NOMO-1 treated with DMSO at 0.1 percent for 48 hours (cell line): ENCODE measurements at regions not wholly inside any gene's neighbourhood (a gene's known extent, or its start where the extent isn't known, plus 50 kb on each side); places are given as distances from the start of the nearest gene placed in this dataset.

Source experiments
- DNase-seq: peaks from one replicate; lab custom pipeline; 2025; ENCODE audit not compliant: unreplicated experiment; lab: John Stamatoyannopoulos, UW

DNA sequence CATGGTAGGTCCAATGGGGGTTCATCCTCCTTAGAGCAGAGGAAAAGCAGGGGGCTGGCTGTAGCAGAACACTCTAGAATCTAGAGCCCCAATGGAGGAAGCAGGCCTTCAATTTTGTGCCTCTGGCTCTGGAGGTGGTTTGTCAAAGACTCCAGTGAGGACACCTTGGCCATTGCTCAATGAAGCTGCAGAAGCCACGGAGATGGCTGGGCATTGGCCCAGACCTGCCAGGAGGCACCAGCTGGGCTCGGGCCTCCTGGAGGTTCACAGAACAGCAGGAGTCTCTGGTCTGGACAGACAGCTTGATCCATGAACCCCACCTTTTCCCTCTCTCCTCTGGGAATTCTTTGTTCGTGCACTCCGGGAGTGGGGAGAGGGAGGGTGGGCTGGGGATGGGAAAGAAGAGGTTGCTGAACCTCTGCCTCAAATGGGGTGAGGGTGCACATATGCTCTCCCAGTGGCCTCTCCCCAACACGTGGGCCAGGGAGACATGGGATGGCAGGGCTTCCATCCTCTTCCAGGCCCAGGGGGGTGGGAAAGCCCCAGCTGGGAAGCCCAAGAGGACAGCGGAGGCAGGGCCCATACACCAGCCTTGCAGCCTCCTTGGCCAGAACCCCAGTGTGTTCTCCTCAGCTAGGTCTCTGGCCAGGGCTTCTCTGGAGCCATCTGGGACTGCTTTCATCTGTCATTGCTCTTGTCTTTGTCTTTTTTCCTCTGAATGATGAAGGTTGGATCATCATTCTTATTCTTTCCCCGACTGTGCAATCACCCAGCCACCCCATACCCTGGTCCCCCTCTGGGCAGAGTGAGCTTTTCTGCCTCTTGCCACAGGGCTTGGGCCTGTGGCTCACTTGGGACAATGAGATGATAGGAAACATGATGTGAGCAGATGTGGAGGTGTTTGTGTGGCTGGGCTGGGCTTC lies 1019.4 kb downstream of the BRD1 start:
- DNase-seq: no peak

DNA sequence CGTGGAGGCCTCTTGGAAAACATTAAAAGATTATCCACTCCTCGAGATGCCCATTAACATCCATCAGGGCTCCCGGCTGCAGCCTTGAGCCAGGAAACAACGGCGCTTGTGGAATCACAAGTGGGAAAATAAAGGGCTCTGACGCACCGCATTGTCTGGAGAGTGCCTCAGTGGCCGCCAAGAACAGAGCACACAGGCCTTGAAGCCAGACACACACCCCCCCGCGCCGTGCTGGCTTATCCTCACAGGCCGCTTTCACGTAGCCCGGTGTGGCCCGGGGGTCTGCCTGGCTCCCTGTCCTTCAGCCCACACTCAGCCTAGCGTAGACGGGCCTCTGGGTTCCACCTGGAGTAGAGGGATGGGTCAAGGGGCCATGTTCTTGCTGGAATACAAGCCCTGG lies 1020.5 kb downstream of the BRD1 start:
- no peak for DNase-seq

DNA sequence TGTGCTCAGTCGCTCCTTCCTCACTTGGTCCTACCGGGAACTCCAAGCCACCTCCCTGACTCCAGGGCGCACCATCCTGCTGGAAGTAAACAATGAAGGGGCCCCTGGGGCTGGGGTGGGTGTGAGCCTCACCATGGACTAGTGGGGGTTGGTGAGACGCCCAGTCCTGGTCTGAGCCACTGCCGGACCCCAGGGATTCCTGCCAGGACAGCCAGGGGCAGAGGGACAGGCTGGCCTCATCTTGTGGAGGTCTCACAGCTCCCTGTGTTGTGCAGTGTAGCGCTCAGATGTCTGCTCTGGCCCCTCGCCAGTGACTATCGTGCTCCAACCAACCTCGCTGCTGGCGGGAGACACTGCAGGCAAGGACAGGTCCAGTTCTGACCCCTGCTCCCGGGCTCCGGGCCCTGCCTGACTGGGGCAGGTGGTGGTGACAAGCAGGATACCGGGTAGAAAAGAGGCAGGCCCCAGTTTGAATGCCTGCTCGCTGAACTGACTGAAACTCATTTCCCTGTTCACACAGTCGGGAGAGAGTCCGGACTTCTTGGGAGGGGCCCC lies 1021.4 kb downstream of the BRD1 start:
- DNase-seq: no peak

DNA sequence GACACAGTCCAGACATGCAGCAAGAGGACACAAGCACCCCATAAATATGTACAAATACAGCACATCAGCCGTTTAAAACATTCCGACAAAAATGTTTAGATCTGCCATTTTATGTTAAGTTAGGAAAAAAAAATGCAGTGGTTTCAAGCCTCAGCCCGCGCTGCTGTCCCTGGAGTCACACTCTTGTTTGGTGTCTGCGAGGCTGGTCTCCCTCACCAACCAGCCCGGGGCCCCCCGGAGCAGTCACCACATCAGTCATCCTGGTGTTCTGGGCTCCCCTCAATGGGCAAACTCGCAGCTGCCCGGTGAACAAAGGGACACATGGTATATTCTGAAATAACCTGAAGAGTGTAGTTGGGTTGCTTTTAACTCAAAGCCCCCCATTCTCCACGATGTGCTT lies 1022.2 kb downstream of the BRD1 start:
- no peak for DNase-seq

DNA sequence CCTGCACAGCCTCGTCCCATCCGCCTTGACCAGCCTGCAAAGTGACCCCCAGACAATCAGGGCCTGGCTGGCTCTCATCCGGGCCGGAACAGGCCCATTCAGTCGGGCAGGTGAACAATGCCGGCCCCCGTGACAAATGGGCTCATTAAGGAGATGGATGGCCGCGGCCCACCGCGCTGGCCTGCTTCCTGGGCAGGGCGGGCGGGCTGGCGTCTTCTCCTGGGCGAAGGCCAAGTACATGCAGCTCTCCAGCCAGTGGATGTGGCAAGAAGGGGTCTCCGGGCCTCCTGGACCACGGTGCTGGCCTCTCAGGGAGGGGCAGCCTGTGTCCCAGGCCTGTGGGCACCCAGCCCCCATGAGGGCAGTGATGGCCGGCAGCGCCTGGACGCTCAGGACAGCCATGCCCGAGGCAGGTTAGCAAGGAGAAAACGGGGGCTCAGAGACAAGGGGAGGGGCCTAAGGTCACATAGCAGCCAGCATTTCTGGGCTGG lies 1022.8 kb downstream of the BRD1 start:
- no peak for DNase-seq

DNA sequence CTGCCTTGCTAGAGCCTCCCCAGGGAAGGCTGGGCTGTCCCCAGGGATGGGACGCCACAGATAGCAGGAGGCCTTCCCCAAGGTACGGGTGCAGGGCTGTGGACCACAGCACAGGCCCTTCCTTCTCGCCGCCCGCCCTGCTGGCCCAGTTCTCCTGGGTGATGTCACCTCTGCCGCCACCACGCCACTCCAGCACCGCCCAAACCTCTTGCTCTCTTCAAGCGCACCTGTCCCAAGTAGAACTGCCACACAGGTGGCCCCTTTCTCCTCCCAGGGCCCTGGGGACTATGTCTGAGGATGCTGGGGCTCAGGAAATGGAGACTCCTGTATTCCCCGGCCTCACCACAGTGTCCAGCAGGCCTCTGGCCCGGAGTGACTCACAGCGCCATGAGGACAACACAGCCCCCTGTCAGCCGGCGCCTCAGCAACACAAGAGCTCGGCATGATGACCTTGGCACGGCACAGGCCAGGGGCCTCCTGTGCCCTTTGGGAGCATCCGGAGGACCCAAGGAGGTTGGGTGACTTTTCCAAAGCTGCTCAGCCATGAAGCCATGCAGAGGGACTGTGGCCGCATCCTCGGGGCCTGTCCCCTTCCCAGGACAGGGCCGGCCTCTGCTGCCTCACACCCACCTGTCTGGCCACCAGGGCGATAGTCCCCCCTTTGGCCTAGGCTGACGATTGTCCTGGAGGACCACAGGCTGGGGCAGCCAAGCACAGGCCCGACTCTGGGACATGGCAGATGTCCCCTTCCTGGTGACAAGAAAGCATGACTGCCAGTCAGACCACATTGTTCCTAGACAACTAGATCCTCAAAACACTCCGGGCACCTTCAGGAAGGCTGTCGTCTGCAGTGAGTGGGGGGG lies 1023.5 kb downstream of the BRD1 start:
- no peak for DNase-seq

DNA sequence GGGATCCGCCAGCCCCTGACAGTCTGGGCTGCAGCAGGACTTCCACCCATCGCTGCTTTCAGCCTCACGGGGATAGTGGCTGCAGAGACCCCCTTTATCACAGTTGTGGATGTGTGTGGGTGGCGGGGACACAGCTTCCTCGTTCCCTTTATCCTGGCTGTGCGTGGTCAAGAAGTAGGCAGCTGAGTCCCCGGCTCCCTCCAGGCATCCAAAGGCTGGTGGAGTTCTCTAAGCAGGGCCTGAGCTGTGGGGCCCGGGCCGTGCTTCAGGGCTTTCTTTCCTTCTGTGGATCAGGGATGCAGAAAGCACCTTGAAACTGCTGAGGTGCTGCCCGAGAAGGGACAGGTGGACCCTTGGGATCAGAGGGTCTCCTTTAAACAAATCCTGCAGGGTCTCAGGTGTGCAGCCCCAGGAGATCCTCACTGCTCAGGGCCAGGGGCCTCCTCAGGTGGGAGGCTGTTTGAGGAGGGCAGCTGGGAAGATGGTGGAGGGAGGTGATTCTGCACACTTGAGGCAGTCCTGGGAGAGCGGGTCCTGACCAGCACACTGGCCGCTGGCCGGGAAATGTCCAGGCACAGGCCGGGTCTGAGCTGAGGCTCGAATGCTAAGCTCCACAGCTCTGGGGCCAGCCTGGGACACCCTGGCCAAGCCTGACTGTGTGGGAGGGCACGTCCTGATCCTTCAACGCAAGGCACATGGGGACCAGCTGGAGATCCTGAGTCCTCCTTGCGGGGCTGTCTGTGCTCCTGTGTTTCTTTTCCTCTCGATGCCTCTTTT lies 1024.3 kb downstream of the BRD1 start:
- no peak for DNase-seq

DNA sequence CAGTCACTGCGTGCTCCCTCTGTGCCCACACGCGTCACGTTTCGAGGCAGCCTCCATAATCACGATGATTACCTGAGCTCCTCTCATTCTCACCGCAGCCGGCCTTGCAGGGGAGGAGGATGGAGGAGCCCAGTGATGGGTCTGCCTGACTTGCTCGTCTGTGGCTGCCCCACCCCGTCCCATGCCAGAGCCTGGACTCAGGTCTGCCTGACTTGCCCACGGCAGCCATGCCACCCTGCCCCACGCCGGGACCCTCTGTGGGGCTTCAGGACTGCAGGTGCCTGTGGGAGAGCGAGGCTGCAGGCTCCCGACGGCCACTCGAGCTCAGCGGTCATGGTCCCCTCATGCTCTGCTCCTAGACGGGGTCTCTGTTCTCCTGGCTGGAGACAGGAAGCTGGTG lies 1025.1 kb downstream of the BRD1 start:
- no peak for DNase-seq

DNA sequence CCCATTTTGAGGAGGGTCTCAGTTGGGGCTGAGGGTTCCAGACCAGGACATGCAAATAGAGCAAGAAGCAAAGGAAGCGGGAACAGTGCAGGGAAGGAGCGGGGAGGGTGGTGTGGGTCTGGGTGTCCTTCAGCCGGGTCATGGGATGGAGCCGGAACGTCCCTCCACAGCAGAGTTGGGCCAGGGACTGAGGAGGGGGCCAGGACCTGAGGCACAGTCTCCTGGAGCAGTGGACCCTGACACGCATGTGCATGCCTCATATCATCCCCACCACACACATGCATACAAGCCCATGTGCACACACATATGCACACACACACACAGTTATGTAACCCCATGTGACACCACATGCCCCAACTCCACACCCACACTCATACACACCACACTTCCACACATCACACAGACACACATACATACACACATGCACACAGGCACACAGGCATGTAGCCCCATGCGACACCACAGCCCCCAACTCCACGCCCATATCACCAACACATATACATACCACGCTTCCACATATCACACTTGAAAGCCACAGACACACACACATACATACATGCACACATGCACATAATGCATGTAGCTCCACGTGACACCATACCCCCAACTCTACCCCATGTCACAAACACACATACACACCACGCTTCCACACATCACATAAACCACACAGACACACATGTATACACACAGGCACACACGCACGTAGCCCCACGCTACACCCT lies 1026.6 kb downstream of the BRD1 start:
- no peak for DNase-seq

DNA sequence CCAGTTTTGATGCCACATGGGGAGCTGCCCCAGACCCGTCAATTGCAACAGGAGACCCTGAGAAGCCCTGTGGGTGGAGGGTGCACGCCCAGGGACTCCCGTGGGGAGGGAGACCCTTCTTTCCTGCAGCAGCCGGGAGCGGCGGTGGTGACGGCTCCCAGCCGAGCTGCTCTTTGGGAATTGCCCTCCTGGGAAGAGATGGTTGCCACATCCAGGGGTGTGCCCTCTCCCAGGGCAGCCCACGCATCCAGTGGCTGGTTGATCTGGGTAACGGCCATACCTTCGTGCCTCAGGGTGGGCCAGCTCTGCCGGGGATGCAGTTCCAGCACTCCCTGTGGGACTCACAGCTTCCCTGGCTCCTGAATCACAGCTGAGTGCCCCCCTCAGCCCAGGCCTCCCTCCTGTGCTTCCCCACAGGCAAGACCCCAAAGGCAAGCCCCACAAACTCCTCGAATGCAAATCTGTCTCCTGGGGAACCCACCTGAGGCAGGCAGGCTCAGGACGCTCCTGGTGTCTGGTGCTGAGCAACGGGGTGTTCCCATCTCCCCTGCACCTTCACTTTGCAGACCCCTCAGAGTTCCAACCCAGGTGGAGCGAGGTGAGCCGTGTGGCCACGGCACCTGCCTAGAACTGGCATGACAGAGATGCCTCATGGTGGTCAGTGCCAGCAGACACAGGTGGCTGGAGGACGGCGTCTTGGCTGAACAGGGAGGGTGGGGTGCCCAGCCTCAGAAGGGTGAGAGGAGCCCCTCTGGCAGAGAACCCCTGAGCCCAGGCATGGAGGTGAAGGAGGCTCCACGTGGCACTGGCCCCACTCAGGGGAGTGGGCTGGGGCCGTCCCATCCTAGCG lies 1027.4 kb downstream of the BRD1 start:
- DNase-seq: no peak

DNA sequence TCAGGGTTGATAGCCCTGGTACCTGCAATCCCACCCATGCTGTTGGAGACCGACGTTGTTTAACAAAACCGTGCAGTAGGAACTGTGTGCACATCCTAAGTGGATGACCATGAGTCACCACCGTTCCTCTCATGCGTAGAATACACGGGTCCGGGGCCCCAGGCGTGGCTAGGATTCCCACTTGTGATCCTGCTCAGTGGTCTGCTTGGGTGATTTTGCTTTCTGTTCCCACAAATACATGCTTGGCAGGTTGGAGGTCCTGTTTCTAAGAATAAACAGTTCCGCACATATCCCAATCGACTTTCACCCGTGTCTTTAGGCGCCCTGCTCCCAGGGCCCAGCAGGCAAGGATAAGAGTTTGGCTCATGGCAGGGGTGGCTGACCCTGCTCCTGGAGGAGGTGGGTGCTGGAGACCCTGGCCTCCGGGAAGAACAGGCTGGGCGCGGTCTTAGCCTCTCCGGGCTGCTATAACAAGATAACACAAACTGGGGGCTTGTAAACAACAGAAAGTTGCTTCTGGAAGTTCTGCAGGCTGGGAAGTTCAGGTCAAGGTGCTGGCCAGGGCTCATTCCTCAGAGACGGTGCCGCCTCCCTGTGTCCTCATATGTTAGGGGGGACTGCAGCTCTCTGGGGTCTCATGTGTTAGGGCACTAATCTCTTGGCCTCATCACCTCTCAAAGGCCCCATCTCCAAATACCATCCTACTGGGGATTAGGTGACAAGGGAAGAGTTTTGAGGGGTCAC lies 1028.3 kb downstream of the BRD1 start:
- DNase-seq: no peak

DNA sequence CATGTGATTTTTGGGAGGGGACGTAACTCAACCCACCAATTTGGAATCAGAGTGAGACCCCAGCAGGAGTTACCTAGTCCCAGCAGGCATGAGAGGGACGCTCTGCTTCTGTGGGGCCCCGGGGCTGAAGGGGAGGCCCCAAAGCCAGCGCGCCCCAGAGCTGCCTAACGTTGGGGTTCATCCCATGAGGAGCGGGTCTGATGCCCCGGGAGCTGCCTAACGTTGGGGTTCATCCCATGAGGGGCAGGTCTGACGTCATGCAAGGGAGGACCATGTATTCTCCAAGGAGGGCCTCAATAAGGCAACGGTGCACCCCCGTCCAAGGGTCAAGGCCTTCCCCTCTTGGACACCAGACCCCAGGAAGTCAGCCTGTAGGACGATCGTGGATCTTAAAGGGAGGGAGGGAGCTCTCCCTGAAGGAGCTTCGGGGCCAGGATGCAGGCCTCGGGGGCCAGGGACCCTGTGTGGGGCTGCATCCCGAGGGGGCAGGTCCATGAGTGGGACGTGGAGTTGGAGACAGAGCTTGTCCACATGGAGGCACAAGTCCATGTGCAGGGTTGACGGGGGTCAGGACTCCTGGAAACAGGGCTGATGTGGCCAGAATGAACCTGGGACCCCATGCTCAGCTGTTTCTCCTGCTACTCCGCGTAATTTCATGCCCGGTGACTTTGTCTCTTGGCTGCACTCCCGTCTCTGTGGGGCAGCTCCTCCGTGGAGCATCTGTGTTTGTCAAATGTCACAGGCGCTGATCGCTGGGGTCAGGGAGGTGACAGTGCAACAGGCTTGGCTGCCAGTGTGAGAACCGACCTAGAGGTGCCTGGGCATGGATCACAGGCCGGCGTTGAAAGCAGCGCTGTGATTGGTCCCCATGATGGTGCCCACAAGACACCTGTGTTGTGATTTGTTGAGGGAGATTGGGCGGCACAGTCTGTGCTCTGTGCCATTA lies 1029.1 kb downstream of the BRD1 start:
- DNase-seq: no peak

DNA sequence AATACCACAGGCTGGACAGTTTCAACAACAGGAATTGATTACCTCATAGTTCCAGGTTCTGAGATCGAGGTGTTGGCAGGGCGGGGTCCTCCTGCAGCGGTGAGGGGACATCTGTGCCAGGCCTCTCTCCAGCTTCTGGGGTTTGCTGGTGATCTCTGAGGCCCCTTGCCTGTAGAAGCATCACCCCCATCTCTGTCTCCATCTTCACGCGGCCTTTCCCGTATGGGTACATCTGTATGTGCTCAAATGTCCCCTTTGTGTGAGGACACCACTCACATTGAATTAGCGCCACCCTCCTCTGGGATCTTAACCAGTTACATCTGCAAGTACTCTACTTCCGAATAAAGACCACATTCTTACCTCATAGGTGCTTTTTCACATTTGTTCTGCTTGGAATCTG lies 1029.9 kb downstream of the BRD1 start:
- DNase-seq: no peak

DNA sequence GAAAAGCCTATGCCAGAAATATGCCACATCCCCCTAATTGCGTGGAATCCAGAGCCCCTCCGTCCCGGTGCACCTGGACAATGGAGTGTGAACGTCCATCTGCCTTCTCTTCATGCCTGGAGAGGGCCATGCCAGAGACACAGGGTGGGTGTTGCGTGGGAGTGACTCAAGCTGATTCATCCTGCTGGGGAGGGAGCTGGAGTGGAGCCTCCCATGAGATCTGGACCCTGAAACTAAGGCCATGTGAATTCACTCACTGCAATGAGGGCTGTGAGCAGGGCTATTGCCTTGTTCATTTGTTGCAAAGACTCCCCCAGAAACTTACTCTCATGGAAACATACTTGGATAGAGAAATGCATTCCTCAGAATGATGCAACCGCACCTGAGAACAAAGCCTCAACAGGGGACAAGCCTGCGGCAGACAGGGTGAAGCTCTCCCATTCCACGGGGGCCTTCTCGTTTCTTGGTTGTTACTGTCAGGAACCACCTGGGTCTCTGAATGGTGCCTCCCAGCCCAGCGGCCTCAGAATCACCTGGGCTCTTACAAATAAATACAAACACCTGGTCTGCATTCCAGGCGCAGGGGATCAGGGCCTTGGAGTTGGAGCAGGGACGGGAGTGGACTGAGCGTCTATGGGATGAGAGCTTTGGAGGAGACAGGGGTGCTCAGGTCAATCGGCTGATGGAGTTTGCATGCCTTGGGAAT lies 1031.2 kb downstream of the BRD1 start:
- DNase-seq: no peak

DNA sequence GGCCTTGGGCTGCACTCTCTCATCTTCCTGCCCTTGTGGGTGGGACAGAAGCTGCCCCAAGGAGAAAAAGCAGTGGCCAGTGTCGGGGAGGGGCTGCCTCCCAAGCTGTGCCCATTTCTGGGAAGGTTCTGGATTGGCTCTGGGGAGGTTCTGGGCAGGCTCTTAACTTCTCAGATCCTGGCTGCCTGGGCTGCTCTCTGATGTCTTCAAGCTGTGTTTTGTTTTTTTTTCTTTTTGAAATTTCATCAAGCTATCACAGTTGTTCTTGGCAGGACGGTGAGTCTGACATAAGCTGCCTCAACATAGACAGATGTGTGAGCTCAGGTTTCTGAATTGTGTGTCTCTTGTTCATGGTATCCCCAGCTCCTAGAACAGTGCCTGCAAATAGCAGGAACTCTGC lies 1032.0 kb downstream of the BRD1 start:
- DNase-seq: no peak

DNA sequence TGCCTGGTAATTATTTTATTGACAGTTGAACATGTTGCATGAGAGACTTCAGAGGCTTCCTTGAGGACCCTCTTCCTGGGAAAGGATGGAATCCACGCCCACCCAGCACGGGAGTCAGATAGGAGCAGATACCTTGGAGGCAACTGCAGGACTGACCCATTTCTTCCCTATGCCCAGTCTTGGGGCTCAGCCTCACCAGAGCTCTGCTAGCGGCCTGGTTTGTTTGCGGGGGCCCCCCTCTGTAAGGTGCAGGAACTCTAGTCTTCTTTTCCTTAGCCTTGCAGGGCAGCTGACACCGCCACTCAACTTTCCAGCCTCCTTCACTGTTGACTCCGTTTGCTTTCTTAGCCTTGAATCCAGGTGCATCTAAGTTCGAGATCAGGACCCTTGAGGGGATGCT lies 1032.8 kb downstream of the BRD1 start:
- DNase-seq: no peak

DNA sequence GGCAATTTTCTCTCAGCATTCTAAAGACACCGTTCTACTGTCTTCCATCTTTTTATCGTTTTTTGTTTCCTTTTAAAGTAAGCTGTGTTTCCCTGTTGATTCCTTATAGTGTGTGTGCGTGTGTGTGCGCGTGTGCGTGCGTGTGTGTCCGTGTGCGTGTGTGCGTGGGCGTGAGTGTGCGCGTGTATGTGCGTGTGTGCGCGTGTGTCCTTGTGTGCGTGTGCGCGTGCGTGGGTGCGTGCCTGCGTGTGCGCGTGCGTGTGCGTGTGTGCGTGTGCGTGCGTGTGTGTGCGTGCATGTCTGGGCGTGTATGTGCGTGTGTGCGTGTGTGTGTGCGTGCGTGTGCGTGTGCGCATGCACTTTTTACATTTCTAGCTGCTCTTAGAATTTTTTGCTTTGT lies 1033.7 kb downstream of the BRD1 start:
- no peak for DNase-seq
